HL-60 (cell line): ENCODE measurements at regions not wholly inside any gene's neighbourhood (a gene's known extent, or its start where the extent isn't known, plus 50 kb on each side); places are given as distances from the start of the nearest gene placed in this dataset.
A peak's percentile ranks its signal among the peaks of the same experiment; 100 is the strongest.

Experiments used
- GABPA ChIP-seq: IDR thresholded peaks from 2 replicates; pipeline ENCODE4 v1.6.1; 2012; ENCODE audit warnings: low read depth
- POLR2AphosphoS5 ChIP-seq: IDR thresholded peaks from 2 replicates; pipeline ENCODE4 v1.6.1; 2012; ENCODE audit warnings: low read depth
- TF ChIP-seq, protein P1 (sequence below): IDR thresholded peaks from one replicate; pipeline ENCODE4 v1.5.1; 2011; ENCODE audit warnings: low read length, control low read depth, inconsistent platforms; ENCODE audit not compliant: insufficient read depth
- TF ChIP-seq, protein P2 (sequence below): IDR thresholded peaks from 2 replicates; pipeline ENCODE4 v1.6.1; 2012; ENCODE audit warnings: low read depth; ENCODE audit not compliant: insufficient replicate concordance

DNA sequence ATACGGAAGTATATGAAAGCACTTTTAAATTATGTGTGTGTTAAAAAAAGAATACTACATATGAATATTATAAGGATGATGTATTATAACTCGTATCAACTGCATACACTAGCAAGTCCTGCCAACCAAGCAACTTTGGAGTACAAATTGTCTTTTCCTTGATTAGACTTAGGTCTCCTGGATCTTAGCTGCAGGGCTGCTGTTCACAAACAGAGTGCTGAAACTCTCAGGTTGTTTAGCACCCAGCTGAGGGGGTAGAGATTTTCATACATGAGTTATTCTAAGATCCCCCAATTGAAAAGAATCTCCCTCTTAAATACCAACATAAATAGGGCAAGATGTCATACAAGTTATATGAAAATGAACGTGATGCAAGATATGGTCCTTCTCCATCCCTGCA lies 149.8 kb upstream of the TNC start:
- TF ChIP-seq, protein P1, sequence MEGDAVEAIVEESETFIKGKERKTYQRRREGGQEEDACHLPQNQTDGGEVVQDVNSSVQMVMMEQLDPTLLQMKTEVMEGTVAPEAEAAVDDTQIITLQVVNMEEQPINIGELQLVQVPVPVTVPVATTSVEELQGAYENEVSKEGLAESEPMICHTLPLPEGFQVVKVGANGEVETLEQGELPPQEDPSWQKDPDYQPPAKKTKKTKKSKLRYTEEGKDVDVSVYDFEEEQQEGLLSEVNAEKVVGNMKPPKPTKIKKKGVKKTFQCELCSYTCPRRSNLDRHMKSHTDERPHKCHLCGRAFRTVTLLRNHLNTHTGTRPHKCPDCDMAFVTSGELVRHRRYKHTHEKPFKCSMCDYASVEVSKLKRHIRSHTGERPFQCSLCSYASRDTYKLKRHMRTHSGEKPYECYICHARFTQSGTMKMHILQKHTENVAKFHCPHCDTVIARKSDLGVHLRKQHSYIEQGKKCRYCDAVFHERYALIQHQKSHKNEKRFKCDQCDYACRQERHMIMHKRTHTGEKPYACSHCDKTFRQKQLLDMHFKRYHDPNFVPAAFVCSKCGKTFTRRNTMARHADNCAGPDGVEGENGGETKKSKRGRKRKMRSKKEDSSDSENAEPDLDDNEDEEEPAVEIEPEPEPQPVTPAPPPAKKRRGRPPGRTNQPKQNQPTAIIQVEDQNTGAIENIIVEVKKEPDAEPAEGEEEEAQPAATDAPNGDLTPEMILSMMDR = no peak
- TF ChIP-seq POLR2AphosphoS5 (no peak), GABPA (no peak)
- TF ChIP-seq, protein P2, sequence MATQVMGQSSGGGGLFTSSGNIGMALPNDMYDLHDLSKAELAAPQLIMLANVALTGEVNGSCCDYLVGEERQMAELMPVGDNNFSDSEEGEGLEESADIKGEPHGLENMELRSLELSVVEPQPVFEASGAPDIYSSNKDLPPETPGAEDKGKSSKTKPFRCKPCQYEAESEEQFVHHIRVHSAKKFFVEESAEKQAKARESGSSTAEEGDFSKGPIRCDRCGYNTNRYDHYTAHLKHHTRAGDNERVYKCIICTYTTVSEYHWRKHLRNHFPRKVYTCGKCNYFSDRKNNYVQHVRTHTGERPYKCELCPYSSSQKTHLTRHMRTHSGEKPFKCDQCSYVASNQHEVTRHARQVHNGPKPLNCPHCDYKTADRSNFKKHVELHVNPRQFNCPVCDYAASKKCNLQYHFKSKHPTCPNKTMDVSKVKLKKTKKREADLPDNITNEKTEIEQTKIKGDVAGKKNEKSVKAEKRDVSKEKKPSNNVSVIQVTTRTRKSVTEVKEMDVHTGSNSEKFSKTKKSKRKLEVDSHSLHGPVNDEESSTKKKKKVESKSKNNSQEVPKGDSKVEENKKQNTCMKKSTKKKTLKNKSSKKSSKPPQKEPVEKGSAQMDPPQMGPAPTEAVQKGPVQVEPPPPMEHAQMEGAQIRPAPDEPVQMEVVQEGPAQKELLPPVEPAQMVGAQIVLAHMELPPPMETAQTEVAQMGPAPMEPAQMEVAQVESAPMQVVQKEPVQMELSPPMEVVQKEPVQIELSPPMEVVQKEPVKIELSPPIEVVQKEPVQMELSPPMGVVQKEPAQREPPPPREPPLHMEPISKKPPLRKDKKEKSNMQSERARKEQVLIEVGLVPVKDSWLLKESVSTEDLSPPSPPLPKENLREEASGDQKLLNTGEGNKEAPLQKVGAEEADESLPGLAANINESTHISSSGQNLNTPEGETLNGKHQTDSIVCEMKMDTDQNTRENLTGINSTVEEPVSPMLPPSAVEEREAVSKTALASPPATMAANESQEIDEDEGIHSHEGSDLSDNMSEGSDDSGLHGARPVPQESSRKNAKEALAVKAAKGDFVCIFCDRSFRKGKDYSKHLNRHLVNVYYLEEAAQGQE = peak; percentile 83
